GM12891 (cell line): ENCODE measurements at regions not wholly inside any gene's neighbourhood (a gene's known extent, or its start where the extent isn't known, plus 50 kb on each side); places are given as distances from the start of the nearest gene placed in this dataset.

Experiments
- PAX5 ChIP-seq: IDR thresholded peaks from 2 replicates; pipeline ENCODE4 v1.6.1; 2011; ENCODE audit warnings: low read length, moderate library complexity, mild to moderate bottlenecking; ENCODE audit not compliant: insufficient read depth, severe bottlenecking
- POLR2A ChIP-seq: IDR thresholded peaks from 2 replicates; pipeline ENCODE4 v1.6.1; 2011; ENCODE audit warnings: low read depth, low read length, control low read depth
- POLR2AphosphoS5 ChIP-seq: IDR thresholded peaks from 2 replicates; pipeline ENCODE4 v1.6.1; 2011; ENCODE audit warnings: low read depth, low read length, control low read depth
- POU2F2 ChIP-seq: IDR thresholded peaks from 2 replicates; pipeline ENCODE4 v1.6.1; 2011; ENCODE audit warnings: low read depth, mild to moderate bottlenecking, control low read depth, low read length, moderate library complexity
- SPI1 ChIP-seq: IDR thresholded peaks from 2 replicates; pipeline ENCODE4 v1.6.1; 2011; ENCODE audit warnings: low read depth, low read length, control low read depth
- TAF1 ChIP-seq: IDR thresholded peaks from 2 replicates; pipeline ENCODE4 v1.6.1; 2011; ENCODE audit warnings: low read depth, low read length, control low read depth

DNA sequence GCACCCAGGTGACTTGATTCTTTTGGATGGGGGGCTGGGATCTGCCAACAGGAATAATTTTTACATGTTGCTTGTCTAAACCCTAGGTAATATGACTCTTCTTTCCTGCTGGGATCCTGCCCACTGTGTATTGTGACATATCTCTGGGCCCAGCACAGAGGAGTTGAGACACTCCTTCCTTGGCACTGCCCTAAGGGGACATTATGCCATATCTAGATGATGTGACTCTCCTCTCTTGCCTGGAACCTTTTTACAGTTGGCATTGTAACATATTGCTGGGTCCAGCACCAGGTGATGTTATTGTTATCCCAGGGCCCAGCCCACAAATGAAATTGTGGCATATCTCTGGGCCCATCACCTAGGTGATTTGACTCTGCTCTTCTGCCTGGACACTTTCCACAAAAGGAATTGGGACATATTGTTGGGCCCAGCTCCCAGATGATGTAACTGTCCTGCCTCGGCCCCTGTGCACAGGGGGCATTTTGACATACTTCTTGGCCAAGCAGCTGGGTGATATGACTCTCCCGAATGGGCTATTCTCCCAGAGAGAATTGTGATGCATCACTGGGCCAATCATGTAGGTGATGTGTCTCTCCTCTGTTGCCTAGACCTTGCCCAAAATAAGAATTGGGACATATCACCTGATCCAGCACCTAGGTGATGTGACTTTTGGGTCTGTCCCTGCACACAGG is 1837.7 kb downstream of the TP53TG3F start:
- no peak for TF ChIP-seq POLR2AphosphoS5
- no peak for TF ChIP-seq POLR2A
- no peak for TF ChIP-seq SPI1
- no peak for TF ChIP-seq TAF1
- TF ChIP-seq PAX5, result no peak
- TF ChIP-seq POU2F2, result no peak
